Mesenchymal stem cell (in vitro differentiated cells and primary cell): ENCODE measurements at regions not wholly inside any gene's neighbourhood (a gene's known extent, or its start where the extent isn't known, plus 50 kb on each side); places are given as distances from the start of the nearest gene placed in this dataset.

Source experiments
- DNase-seq: peaks from one replicate; pipeline ENCODE4 v3.0.0-alpha.2; 2013
- H2AFZ ChIP-seq: one replicate; pipeline ENCODE4 v1.6.1; 2013; ENCODE audit warnings: low read depth, mild to moderate bottlenecking, control low read depth, inconsistent platforms, low read length, moderate library complexity
- H2AK5ac ChIP-seq: 2 replicates; pipeline ENCODE4 v1.6.1; 2013; ENCODE audit warnings: low read length, moderate library complexity, mild to moderate bottlenecking, inconsistent platforms; ENCODE audit not compliant: severe bottlenecking
- H2BK120ac ChIP-seq: one replicate; pipeline ENCODE4 v1.6.1; 2013; ENCODE audit warnings: low read depth, mild to moderate bottlenecking, inconsistent platforms, low read length, moderate library complexity
- H2BK12ac ChIP-seq, 2 experiments: one replicate each; pipeline ENCODE4 v1.6.1; 2013; ENCODE audit warnings: inconsistent platforms in 2 of 2, low read length in 2 of 2, mild to moderate bottlenecking in 2 of 2, moderate library complexity in 2 of 2, control low read depth in 1 of 2
- H2BK15ac ChIP-seq: one replicate; pipeline ENCODE4 v1.6.1; 2013; ENCODE audit warnings: mild to moderate bottlenecking, low read depth, inconsistent platforms; ENCODE audit not compliant: poor library complexity, severe bottlenecking
- H2BK5ac ChIP-seq: 2 replicates; pipeline ENCODE4 v1.6.1; 2013; ENCODE audit warnings: low read depth, mild to moderate bottlenecking, low read length, control low read depth, inconsistent platforms; ENCODE audit not compliant: poor library complexity, severe bottlenecking
- H3K14ac ChIP-seq, 2 experiments: one replicate each; pipeline ENCODE4 v1.6.1; 2013; ENCODE audit warnings: inconsistent platforms in 2 of 2, low read length in 2 of 2, control low read depth in 1 of 2, mild to moderate bottlenecking in 1 of 2, moderate library complexity in 1 of 2
- H3K18ac ChIP-seq, 2 experiments: one replicate each; pipeline ENCODE4 v1.6.1; 2013; ENCODE audit warnings: inconsistent platforms in 2 of 2, low read length in 2 of 2, control low read depth in 1 of 2, low read depth in 1 of 2, mild to moderate bottlenecking in 1 of 2
- H3K23ac ChIP-seq, 2 experiments: one replicate each; pipeline ENCODE4 v1.6.1; 2013; ENCODE audit warnings: inconsistent platforms in 2 of 2, low read length in 2 of 2, mild to moderate bottlenecking in 2 of 2, moderate library complexity in 2 of 2, control low read depth in 1 of 2
- H3K27ac ChIP-seq: 2 replicates; pipeline ENCODE4 v1.5.1; 2013; ENCODE audit warnings: mild to moderate bottlenecking, moderate library complexity, low read length, control low read depth, inconsistent platforms; ENCODE audit not compliant: poor library complexity, severe bottlenecking
- H3K27me3 ChIP-seq, 2 experiments: 2 replicates each; pipeline versions ENCODE4 v1.6.1 to v1.7.0; 2013; ENCODE audit warnings: low read length in 2 of 2, mild to moderate bottlenecking in 2 of 2, moderate library complexity in 2 of 2, control low read depth in 1 of 2, inconsistent platforms in 1 of 2; ENCODE audit not compliant: control insufficient read depth in 1 of 2, insufficient read depth in 1 of 2
- H3K36me3 ChIP-seq, 2 experiments: 2 replicates each; pipeline versions ENCODE4 v1.6.1 to v1.7.0; 2013; ENCODE audit warnings: low read length in 2 of 2, control low read depth in 1 of 2, inconsistent platforms in 1 of 2, low read depth in 1 of 2, mild to moderate bottlenecking in 1 of 2; ENCODE audit not compliant: insufficient read depth in 2 of 2, control insufficient read depth in 1 of 2
- H3K4ac ChIP-seq, 2 experiments: one replicate each; pipeline ENCODE4 v1.6.1; 2013; ENCODE audit warnings: inconsistent platforms in 2 of 2, low read length in 2 of 2, mild to moderate bottlenecking in 2 of 2, moderate library complexity in 2 of 2, control low read depth in 1 of 2, low read depth in 1 of 2
- H3K4me1 ChIP-seq: 2 replicates; pipeline ENCODE4 v1.6.1; 2013; ENCODE audit warnings: low read depth, low read length, control low read depth; ENCODE audit not compliant: control insufficient read depth, insufficient read depth
- H3K4me2 ChIP-seq: 2 replicates; pipeline ENCODE4 v1.6.1; 2013; ENCODE audit warnings: low read length, mild to moderate bottlenecking, inconsistent platforms; ENCODE audit not compliant: poor library complexity, severe bottlenecking
- H3K4me3 ChIP-seq, 2 experiments: 2 replicates each; pipeline versions ENCODE4 v1.5.1 to v1.7.0; 2013; ENCODE audit warnings: low read length in 2 of 2, mild to moderate bottlenecking in 2 of 2, control low read depth in 1 of 2, low read depth in 1 of 2; ENCODE audit not compliant: insufficient read depth in 1 of 2
- H3K79me1 ChIP-seq: replicated peaks from 2 replicates; pipeline ENCODE4 v1.6.1; 2013; ENCODE audit warnings: mild to moderate bottlenecking, control low read depth, low read length, inconsistent platforms; ENCODE audit not compliant: poor library complexity, severe bottlenecking
- H3K9ac ChIP-seq: 2 replicates; pipeline ENCODE4 v1.7.0; 2013; ENCODE audit warnings: mild to moderate bottlenecking, low read length, moderate library complexity
- H3K9me3 ChIP-seq: 2 replicates; pipeline ENCODE4 v1.7.0; 2013; ENCODE audit warnings: mild to moderate bottlenecking, low read length; ENCODE audit not compliant: control insufficient read depth
- H4K8ac ChIP-seq: one replicate; pipeline ENCODE4 v1.6.1; 2013; ENCODE audit warnings: inconsistent platforms, mild to moderate bottlenecking, low read length, moderate library complexity
- H4K91ac ChIP-seq: one replicate; pipeline ENCODE4 v1.6.1; 2013; ENCODE audit warnings: mild to moderate bottlenecking, low read length, inconsistent platforms
- WGBS: methylation state at CpG from one replicate; pipeline ENCODE4 v1.1.7; 2013; ENCODE audit warnings: mixed read lengths; 5-methylcytosine and 5-hydroxymethylcytosine counted together

DNA sequence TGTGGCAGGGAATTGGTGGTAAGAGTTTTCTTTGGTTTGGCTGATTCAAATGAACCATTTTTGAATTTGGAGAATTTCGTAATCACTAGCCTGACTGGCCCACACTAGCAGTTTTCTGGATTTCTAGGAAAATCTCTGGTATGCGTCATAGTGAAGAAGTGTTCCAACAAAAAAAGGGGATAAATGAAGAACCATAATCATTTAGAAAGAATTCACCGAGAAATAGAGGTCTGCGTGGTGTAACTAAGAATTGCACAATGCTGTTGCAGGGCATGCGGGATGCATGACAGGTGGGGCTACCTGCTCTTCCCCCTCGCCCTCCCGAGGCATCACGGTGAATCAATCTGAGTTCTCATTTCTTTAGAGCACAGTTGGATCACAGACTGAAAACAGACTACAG lies 232.3 kb upstream of the PAPPA start:
- H2BK15ac ChIP-seq: no peak overlapping the region

GRCh38 chr9:115922444-115922843 lies 231.1 kb upstream of the PAPPA start:
- WGBS: 100% methylated on average over 1 of the region's 3 CpGs
- no peak overlapping the region for H3K27ac ChIP-seq
- no peak overlapping the region for H3K4me2 ChIP-seq
- no peaks in the 10 kb centered on the region for H3K9me3 ChIP-seq
- H3K23ac ChIP-seq: no peak overlapping the region
- peak overlapping the region; percentile 87 for H4K91ac ChIP-seq
- H3K79me1 ChIP-seq: no peaks in the 10 kb centered on the region
- H3K14ac ChIP-seq: no peak overlapping the region
- no peak overlapping the region for H2BK5ac ChIP-seq
- peak overlapping the region in 1 of 2 experiments; percentile 81 for H3K4ac ChIP-seq
- peak overlapping the region in 1 of 2 experiments; percentile 80 for H3K18ac ChIP-seq
- no peak overlapping the region for H3K4me3 ChIP-seq
- no peak overlapping the region for H2AFZ ChIP-seq
- no peak overlapping the region for H3K9ac ChIP-seq
- no peaks in the 10 kb centered on the region for H3K4me1 ChIP-seq
- H3K36me3 ChIP-seq: no peaks in the 10 kb centered on the region
- no peak overlapping the region for H2AK5ac ChIP-seq
- H3K27me3 ChIP-seq: no peaks in the 10 kb centered on the region
- DNase-seq: no peak
- no peak overlapping the region for H2BK15ac ChIP-seq
- H2BK120ac ChIP-seq: peak overlapping the region; percentile 71
- peak overlapping the region; percentile 71 for H4K8ac ChIP-seq
- H2BK12ac ChIP-seq: peak overlapping the region; percentile 91 to 98

More for the DNA sequence above, 232.3 kb upstream of the PAPPA start:
- Histone ChIP-seq H2BK12ac (peak overlapping the region; percentile 61 to 69), H3K18ac (peak overlapping the region; percentile 58 to 71), H4K8ac (peak overlapping the region; percentile 45), H3K4ac (peak overlapping the region in 1 of 2 experiments; percentile 19), H3K27ac (no peak overlapping the region), H3K27me3 (no peaks in the 10 kb centered on the region), H3K23ac (no peak overlapping the region), H3K4me2 (no peak overlapping the region), H2BK5ac (no peak overlapping the region), H3K79me1 (no peaks in the 10 kb centered on the region), H3K9me3 (no peaks in the 10 kb centered on the region), H3K14ac (no peak overlapping the region), H4K91ac (no peak overlapping the region), H2AFZ (no peak overlapping the region), H2BK120ac (peak overlapping the region; percentile 27), H2AK5ac (no peak overlapping the region), H3K9ac (no peak overlapping the region), H3K4me1 (peaks cover 3% of the 10 kb centered on the region), H3K36me3 (no peaks in the 10 kb centered on the region), H3K4me3 (no peak overlapping the region)
- DNase-seq: peak; percentile 17
- WGBS: 85% methylated on average over 6 of the region's 8 CpGs

DNA sequence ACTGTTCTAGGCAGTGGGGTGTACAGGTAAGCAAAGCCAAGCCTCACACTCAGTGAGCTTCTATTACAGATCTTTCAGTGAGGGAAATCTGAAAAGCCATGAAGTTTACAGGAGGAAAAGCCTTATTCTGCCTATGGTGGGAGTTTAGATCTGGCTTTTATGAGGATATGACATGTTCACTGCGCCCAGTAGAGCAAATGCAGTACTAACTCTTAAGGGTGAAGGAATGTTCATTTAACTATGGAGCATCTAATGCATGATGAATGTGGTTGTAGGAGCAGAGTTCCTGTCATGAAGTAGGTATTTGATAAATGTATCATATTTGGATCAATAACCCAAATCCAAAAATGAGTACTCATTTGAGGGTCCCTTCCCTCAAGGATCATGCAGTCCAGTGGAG lies 230.2 kb upstream of the PAPPA start:
- Histone ChIP-seq H4K91ac (peak overlapping the region; percentile 77), H2BK5ac (no peak overlapping the region), H3K9ac (no peak overlapping the region), H3K79me1 (no peaks in the 10 kb centered on the region), H3K9me3 (no peaks in the 10 kb centered on the region), H2BK12ac (peak overlapping the region; percentile 65 to 99), H2AK5ac (peak overlapping the region; percentile 6), H3K4ac (peak overlapping the region; percentile 61 to 98), H3K36me3 (no peaks in the 10 kb centered on the region), H3K27ac (peak overlapping the region; percentile 61), H2BK120ac (peak overlapping the region; percentile 74), H4K8ac (peak overlapping the region; percentile 74), H3K4me1 (no peaks in the 10 kb centered on the region), H3K23ac (no peak overlapping the region), H3K4me3 (no peak overlapping the region), H2AFZ (no peak overlapping the region), H3K18ac (peak overlapping the region; percentile 71 to 98), H3K27me3 (no peaks in the 10 kb centered on the region), H2BK15ac (no peak overlapping the region), H3K14ac (peak overlapping the region in 1 of 2 experiments; percentile 83), H3K4me2 (no peak overlapping the region)
- no peak for DNase-seq
- WGBS: 33% methylated on average over 1 of the region's 1 CpG

GRCh38 chr9:115923903-115924668 lies 229.5 kb upstream of the PAPPA start:
- WGBS: 8% methylated on average over 3 of the region's 5 CpGs
- Histone ChIP-seq H3K4me1 (no peaks in the 10 kb centered on the region), H2BK12ac (peak overlapping the region in 1 of 2 experiments; percentile 85), H3K18ac (peak overlapping the region; percentile 83 to 87), H2BK15ac (no peak overlapping the region), H3K14ac (no peak overlapping the region), H3K4me3 (no peak overlapping the region), H4K8ac (no peak overlapping the region), H3K9ac (no peak overlapping the region), H3K27ac (peak overlapping the region; percentile 61), H2AFZ (no peak overlapping the region), H2AK5ac (no peak overlapping the region), H2BK120ac (no peak overlapping the region), H3K36me3 (no peaks in the 10 kb centered on the region), H2BK5ac (no peak overlapping the region), H3K27me3 (no peaks in the 10 kb centered on the region), H3K79me1 (no peaks in the 10 kb centered on the region), H4K91ac (peak overlapping the region; percentile 86), H3K4me2 (no peak overlapping the region), H3K23ac (no peak overlapping the region), H3K9me3 (no peaks in the 10 kb centered on the region), H3K4ac (peak overlapping the region in 1 of 2 experiments; percentile 84)
- DNase-seq: peak; percentile 97
